HG03103 (cell line): ENCODE measurements at regions not wholly inside any gene's neighbourhood (a gene's known extent, or its start where the extent isn't known, plus 50 kb on each side); places are given as distances from the start of the nearest gene placed in this dataset.

Source experiments
- ATAC-seq: cut with Tn5 transposase; IDR thresholded peaks from one replicate; pipeline ENCODE4 v1.9.1; 2021; ENCODE audit warnings: low read depth; ENCODE audit not compliant: unreplicated experiment

DNA sequence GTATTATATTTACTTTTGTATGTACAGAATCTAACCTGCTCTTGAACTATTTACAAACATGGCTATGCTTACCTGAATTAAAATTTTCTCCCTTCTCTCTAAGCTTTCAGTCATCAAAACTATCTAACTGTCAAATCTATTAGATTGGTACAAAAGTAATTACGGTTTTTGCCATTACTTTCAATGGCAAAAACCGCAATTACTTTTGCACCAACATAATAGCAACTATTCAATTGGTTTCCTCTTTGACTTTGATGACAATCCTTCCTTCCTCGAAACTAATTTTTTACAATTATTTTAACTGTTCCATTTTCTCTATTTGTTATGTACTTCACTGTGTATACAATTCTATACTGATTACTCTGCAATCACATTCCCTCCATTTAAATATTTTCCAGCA is 1019.4 kb upstream of the CDH2 start:
- ATAC-seq, result no peak

- ATAC-seq, result no peak
These were observed 1014.3 kb upstream of the CDH2 start for GRCh38 chr18:29191263-29191662.

GRCh38 chr18:29188760-29189159 is 1011.8 kb upstream of the CDH2 start:
- no peak for ATAC-seq

- ATAC-seq, result no peak
These were observed 1008.9 kb upstream of the CDH2 start for GRCh38 chr18:29185801-29186200.

DNA sequence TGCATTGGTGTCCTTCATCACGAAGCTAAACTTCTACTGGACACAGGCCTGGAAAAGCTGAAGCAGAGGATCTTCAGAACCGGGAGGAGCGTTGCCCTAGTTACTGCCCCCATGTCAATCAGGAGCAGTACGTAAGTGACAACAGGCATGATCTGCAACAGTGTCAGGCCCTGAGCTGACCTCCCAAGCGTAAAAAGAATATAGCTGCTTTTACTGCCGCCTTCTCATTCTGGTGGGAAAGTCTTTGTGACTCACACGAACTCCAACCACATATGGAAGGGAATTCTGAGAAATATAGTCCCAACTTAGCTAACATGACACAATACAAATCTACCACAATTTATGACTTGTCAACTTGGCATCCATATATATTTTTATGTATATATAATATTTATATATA is 1007.7 kb upstream of the CDH2 start:
- ATAC-seq, result no peak

GRCh38 chr18:29181151-29181901 is 1004.4 kb upstream of the CDH2 start:
- ATAC-seq, result no peak

DNA sequence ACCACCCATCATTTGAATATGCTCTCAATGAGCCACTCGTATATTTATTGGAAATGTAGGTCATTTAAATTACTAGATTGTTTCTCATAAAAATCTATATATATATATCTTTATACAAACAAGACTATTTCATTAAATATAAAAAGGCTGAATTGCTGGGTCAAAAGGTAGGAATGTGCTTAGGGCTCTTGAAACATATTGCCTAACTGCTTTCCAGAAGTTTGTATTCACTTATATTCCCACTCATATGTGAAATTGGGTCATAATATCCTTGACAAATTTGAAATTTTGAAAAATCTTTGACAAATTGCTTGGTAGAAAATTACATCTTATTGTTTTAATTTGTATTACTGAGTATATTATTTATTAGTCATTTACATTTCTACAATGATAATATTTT is 999.8 kb upstream of the CDH2 start:
- no peak for ATAC-seq

- no peak for ATAC-seq
These were observed 998.0 kb upstream of the CDH2 start for GRCh38 chr18:29174891-29175290.

DNA sequence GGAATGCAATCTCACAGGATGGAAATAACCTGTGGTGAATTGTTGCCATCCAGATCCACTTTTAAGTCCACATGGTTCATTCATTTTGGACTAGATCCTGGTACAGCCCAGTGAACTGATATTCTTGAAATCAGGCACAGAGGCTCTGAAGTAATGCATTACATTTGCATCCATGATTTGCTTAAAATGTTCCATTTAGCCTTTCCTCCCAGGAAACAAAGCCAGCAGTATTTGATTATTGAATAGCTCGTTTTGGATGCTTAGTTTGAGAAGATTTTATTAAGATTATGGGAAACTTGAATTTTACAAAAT is 995.8 kb upstream of the CDH2 start:
- ATAC-seq, result no peak

- no peak for ATAC-seq
These were observed 995.2 kb upstream of the CDH2 start for GRCh38 chr18:29171892-29172755.

- ATAC-seq, result no peak
These were observed 992.7 kb upstream of the CDH2 start for GRCh38 chr18:29169599-29169998.

DNA sequence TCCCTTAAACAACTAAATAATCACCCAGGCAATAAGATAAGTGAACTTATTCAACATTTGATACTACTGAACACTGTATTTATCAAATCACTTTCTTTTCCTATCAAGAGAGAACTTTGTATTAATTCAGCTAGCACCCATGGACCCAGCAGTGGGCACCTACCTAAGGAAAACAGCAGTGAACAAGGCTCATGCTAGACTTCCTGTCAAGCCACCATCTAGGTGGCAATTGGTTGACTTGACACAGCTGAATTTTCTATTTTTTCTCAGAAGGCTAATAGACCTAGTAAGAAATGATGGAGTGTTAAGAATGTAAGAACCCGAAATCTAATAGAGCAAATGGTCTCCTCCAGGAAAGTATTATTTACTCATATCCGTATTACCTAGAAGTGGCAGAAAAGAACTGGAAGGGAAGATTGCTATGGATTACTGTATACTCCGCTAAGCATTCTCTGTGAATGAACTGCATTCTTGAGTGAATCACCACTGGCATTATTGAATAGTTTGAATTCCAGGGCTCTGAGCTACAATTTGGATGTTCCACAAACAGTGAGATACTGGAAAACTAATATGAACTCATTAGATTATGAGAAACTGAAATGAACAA is 988.2 kb upstream of the CDH2 start:
- no peak for ATAC-seq

DNA sequence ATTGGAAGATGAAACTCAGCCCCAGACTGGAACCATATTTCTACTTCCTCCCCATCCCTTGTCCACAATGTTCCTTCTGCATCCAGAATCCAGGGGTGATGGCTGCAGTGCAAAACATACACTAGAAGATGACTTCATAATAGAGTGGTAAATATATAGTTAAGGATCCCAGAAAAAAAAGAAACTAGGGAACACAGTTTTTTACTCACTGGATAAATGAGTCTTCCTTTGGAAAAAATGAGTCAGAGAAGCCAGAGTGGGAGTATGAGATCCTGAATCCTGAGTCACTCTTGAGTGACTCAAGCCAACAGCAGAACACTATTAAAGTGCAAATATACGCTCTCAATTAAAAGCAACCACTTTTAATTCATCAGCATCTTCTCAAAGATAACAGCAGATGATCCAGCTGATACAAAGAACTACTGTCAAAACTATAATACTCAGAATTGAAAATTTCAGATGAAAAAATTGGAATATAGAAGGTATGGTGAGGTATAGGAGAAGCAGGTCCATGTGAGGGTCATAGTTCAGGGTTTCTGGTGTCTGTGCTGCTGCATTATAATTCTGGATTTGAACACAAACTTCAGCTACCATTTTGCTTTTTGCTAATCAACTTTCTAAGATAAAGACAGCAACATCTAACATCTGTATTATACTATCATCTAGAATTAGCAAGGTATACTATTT is 987.2 kb upstream of the CDH2 start:
- no peak for ATAC-seq

GRCh38 chr18:29163596-29163995 is 986.7 kb upstream of the CDH2 start:
- ATAC-seq, result no peak

- no peak for ATAC-seq
These were observed 984.5 kb upstream of the CDH2 start for GRCh38 chr18:29161429-29161828.

DNA sequence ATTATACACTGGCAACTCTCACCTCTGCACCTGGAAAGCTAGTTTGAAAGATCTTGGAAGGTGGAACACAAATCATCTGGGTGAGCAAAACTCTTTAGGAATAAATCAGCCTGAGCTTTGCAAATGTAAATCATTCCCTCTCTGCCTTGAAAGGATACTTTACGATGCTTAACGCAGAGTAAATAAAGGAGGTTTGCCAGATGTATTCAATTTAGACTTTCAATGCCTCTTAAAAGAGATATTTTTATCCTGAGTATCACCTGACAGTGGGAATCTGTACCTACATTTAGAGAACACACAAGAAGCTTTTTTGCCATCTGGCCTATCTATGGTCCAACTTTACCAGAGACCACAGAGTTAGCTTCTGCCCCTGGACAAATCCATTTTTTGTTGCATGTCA is 983.2 kb upstream of the CDH2 start:
- ATAC-seq, result no peak

- no peak for ATAC-seq
These were observed 981.0 kb upstream of the CDH2 start for GRCh38 chr18:29157905-29158304.

DNA sequence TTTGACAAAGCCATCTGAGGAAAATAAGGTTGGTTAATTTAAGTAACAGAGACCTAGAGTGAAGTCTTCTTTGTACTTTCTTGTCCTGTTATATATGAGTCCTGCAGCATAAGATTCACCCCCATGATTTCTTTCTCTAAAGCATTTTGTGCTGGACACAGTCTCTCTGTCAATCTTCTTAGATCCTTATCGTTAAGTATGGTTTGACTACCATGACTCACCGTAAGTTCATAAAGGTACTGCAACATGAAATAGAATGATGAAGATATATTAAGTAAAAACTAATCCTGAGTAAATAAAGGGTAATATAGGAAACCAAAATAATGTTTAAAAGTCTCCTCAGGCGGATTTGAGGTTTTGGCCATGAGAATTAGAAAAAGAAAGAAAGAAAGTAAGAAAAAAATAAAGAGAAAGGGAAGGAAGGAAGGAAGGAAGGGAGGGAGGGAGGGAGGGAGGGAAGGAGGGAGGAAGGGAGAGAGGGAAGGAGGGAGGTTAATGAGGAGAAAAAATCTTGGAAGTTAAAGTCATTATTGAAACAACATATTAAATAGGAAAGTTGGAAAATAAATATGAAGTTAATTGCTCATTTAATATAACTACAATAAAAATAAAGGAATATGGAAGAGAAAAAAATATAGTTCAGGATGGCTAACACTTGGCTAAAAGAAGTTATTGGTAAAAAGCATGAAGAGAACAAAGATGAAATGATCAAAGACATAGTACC is 980.3 kb upstream of the CDH2 start:
- ATAC-seq, result no peak

GRCh38 chr18:29156531-29156930 is 979.6 kb upstream of the CDH2 start:
- no peak for ATAC-seq
